Neural cell (in vitro differentiated cells): ENCODE measurements at regions not wholly inside any gene's neighbourhood (a gene's known extent, or its start where the extent isn't known, plus 50 kb on each side); places are given as distances from the start of the nearest gene placed in this dataset.
"Not testable (repeated sequence)": the region's sequence is repeated elsewhere in the genome, so short reads cannot be mapped to it uniquely, and the experiment has no call there.

Experiments
- POLR2AphosphoS5 ChIP-seq: IDR thresholded peaks from 2 replicates; pipeline ENCODE4 v1.6.1; 2012
- TF ChIP-seq, protein P1 (sequence below): IDR thresholded peaks from 2 replicates; pipeline ENCODE4 v1.6.1; 2012; ENCODE audit warnings: borderline replicate concordance
- TF ChIP-seq, protein P2 (sequence below): fragments of 450-650 bp; IDR thresholded peaks from 2 replicates; pipeline ENCODE4 v1.5.1; 2014; ENCODE audit warnings: antibody characterized with exemption, mild to moderate bottlenecking, moderate library complexity; ENCODE audit not compliant: poor library complexity, severe bottlenecking

DNA sequence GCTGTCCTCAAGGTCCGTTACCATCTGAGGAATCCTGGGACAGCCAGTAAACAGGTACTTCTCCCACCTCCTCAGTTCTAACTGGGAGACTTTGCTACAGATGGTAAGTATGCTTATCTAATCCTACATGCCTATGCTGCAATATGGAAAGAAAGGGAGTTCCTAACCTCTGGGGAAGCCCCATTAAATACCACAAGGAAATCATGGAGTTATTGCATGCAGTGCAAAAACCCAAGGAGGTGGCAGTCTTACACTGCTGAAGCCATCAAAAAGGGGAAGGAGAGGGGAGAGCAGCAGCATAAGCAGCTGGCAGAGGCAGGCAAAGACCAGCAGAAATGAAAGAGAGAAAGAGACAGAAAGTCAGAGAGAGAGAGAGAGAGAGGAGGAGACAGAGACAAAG is 327.1 kb downstream of the SRGAP2C start:
- TF ChIP-seq, protein P1, sequence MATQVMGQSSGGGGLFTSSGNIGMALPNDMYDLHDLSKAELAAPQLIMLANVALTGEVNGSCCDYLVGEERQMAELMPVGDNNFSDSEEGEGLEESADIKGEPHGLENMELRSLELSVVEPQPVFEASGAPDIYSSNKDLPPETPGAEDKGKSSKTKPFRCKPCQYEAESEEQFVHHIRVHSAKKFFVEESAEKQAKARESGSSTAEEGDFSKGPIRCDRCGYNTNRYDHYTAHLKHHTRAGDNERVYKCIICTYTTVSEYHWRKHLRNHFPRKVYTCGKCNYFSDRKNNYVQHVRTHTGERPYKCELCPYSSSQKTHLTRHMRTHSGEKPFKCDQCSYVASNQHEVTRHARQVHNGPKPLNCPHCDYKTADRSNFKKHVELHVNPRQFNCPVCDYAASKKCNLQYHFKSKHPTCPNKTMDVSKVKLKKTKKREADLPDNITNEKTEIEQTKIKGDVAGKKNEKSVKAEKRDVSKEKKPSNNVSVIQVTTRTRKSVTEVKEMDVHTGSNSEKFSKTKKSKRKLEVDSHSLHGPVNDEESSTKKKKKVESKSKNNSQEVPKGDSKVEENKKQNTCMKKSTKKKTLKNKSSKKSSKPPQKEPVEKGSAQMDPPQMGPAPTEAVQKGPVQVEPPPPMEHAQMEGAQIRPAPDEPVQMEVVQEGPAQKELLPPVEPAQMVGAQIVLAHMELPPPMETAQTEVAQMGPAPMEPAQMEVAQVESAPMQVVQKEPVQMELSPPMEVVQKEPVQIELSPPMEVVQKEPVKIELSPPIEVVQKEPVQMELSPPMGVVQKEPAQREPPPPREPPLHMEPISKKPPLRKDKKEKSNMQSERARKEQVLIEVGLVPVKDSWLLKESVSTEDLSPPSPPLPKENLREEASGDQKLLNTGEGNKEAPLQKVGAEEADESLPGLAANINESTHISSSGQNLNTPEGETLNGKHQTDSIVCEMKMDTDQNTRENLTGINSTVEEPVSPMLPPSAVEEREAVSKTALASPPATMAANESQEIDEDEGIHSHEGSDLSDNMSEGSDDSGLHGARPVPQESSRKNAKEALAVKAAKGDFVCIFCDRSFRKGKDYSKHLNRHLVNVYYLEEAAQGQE: not testable (repeated sequence)
- TF ChIP-seq, protein P2, sequence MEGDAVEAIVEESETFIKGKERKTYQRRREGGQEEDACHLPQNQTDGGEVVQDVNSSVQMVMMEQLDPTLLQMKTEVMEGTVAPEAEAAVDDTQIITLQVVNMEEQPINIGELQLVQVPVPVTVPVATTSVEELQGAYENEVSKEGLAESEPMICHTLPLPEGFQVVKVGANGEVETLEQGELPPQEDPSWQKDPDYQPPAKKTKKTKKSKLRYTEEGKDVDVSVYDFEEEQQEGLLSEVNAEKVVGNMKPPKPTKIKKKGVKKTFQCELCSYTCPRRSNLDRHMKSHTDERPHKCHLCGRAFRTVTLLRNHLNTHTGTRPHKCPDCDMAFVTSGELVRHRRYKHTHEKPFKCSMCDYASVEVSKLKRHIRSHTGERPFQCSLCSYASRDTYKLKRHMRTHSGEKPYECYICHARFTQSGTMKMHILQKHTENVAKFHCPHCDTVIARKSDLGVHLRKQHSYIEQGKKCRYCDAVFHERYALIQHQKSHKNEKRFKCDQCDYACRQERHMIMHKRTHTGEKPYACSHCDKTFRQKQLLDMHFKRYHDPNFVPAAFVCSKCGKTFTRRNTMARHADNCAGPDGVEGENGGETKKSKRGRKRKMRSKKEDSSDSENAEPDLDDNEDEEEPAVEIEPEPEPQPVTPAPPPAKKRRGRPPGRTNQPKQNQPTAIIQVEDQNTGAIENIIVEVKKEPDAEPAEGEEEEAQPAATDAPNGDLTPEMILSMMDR: not testable (repeated sequence)
- not testable (repeated sequence) for TF ChIP-seq POLR2AphosphoS5
